ENCODE measurements at regions not wholly inside any gene's neighbourhood (a gene's known extent, or its start where the extent isn't known, plus 50 kb on each side); places are given as distances from the start of the nearest gene placed in this dataset.

DNA sequence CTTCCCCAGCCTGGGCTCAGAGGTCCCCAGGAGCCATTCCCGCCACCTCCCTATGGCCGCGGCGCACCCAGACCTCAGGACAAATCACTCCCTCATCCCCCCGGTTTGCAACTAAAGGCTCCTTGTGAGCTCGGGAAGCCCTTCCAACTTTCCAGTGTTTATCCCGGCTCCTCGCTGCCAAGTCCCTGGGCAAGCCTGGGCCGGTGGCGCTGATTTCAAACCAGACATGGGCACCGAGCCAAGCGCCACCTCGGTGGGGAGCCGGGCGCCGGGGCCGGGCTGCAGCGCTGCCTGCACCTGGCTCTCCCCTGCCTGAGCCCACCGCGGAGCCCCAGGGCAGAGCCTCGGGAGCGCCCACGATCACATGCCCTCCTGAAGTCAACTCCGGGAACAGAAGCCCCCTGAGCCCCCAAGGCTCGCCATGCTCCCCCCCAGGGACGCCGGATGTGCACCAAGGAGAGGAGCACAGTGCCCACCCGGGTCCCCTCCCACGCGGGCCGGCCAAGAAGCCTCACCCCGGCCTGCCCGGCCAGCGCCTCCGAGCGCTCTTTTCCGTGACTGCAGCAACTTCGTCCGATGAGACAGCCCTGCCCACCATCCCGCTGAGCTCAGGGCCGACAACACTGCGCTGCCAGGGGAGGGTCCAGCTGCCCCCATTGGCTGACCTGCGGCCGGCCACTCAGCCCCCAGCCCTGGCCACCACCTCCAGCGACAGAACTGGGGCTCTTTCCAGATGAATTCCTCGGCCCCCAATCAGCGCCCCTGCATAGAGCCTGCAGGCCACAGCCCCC, 50.0 kb downstream of the NCOR2 start:
- no peak overlapping the region for H3K4me3 ChIP-seq (ENCODE audit: low read depth, low read length, poor library complexity, severe bottlenecking)
- no peak overlapping the region for H3K4me2 ChIP-seq (ENCODE audit: low read length)
- no peaks in the 10 kb centered on the region for H4K20me1 ChIP-seq (ENCODE audit: insufficient read depth, low read length)
- no peak for DNase-seq (ENCODE audit: low spot score)
- intact Hi-C loops (cut with micrococcal nuclease; ENCODE audit: unreplicated experiment), result no loop called here
- H3K4me1 ChIP-seq (ENCODE audit: insufficient read depth, low read length, poor library complexity, severe bottlenecking), result no peaks in the 10 kb centered on the region
- ChIA-PET CTCF (ENCODE audit: unreplicated experiment) (no interaction called here), POLR2A (no interaction called here)
- H2AFZ ChIP-seq (ENCODE audit: low read length), result no peak overlapping the region
- no TSS peak for BruUV-seq (replicated peaks)
- H3K9me2 ChIP-seq (ENCODE audit: insufficient read depth, low read length), result no peaks in the 10 kb centered on the region
- no peak overlapping the region for H3K27ac ChIP-seq (ENCODE audit: low read depth, low read length, poor library complexity, severe bottlenecking)
- no peaks in the 10 kb centered on the region for H3K9me3 ChIP-seq (ENCODE audit: low read length)
- no peaks in the 10 kb centered on the region for H3K36me3 ChIP-seq (ENCODE audit: insufficient read depth, low read length)
- TF ChIP-seq, protein P1, sequence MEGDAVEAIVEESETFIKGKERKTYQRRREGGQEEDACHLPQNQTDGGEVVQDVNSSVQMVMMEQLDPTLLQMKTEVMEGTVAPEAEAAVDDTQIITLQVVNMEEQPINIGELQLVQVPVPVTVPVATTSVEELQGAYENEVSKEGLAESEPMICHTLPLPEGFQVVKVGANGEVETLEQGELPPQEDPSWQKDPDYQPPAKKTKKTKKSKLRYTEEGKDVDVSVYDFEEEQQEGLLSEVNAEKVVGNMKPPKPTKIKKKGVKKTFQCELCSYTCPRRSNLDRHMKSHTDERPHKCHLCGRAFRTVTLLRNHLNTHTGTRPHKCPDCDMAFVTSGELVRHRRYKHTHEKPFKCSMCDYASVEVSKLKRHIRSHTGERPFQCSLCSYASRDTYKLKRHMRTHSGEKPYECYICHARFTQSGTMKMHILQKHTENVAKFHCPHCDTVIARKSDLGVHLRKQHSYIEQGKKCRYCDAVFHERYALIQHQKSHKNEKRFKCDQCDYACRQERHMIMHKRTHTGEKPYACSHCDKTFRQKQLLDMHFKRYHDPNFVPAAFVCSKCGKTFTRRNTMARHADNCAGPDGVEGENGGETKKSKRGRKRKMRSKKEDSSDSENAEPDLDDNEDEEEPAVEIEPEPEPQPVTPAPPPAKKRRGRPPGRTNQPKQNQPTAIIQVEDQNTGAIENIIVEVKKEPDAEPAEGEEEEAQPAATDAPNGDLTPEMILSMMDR (conservative IDR thresholded peaks at IDR 0.05; ENCODE audit: low read length), result no peak
- TF ChIP-seq EZH2phosphoT487 (IDR thresholded peaks at IDR 0.05; ENCODE audit: borderline replicate concordance, low read depth, low read length), result no peak
- H3K79me2 ChIP-seq (ENCODE audit: insufficient read depth, low read depth, low read length), result no peaks in the 10 kb centered on the region

DNA sequence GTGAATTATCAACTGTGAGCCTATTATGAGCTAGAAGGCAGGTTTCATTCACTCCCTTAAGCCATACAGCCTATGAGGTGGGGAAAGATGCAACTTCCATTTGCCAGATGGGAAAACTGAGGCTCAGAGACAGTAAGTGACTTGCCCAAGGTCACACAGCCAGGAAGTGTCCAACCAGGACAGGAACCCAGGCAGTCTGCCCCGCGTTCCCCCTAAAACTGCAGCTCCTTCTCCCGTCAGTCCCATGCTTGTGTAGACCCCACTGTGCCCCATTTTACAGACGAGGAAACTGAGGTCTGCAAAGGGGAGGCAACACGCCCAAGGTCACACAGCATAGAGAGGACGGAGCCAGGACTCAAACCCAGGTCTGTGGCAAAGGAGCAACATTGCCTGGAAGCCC, 50.6 kb downstream of the NCOR2 start:
- BruUV-seq (replicated peaks), result no TSS peak
- H3K4me2 ChIP-seq (ENCODE audit: low read length), result no peak overlapping the region
- TF ChIP-seq, protein P1 (conservative IDR thresholded peaks at IDR 0.05; ENCODE audit: low read length), result no peak
- no peak for TF ChIP-seq EZH2phosphoT487 (IDR thresholded peaks at IDR 0.05; ENCODE audit: borderline replicate concordance, low read depth, low read length)
- no peaks in the 10 kb centered on the region for H3K9me2 ChIP-seq (ENCODE audit: insufficient read depth, low read length)
- H3K27ac ChIP-seq (ENCODE audit: low read depth, low read length, poor library complexity, severe bottlenecking), result no peak overlapping the region
- no peak overlapping the region for H2AFZ ChIP-seq (ENCODE audit: low read length)
- intact Hi-C loops (cut with micrococcal nuclease; ENCODE audit: unreplicated experiment), result no loop called here
- H3K36me3 ChIP-seq (ENCODE audit: insufficient read depth, low read length), result no peaks in the 10 kb centered on the region
- no peak overlapping the region for H3K4me3 ChIP-seq (ENCODE audit: low read depth, low read length, poor library complexity, severe bottlenecking)
- H3K4me1 ChIP-seq (ENCODE audit: insufficient read depth, low read length, poor library complexity, severe bottlenecking), result no peaks in the 10 kb centered on the region
- no peak for DNase-seq (ENCODE audit: low spot score)
- no peaks in the 10 kb centered on the region for H3K9me3 ChIP-seq (ENCODE audit: low read length)
- no peaks in the 10 kb centered on the region for H3K79me2 ChIP-seq (ENCODE audit: insufficient read depth, low read depth, low read length)
- ChIA-PET POLR2A (no interaction called here), CTCF (ENCODE audit: unreplicated experiment) (no interaction called here)
- H4K20me1 ChIP-seq (ENCODE audit: insufficient read depth, low read length), result no peaks in the 10 kb centered on the region

DNA sequence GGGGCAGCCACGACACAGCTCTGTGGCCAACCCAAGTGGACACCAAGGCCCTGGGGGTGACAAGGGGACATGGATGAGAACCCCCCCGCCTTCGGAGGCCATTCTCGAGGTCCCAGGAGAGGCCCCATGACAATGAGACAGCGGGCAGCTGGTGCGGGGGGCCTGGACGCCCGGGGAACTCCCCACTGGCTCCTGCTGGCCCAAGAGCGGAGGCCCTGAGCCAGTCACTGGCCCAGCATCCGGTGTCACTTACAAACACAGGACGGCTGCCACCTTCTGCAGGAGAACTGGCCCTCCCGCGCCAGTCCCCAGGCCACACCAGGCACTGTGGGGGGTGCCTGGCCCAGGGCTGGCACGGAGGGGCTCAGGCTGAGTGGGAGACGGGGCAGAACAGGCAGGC, 51.4 kb downstream of the NCOR2 start:
- no peak for DNase-seq (ENCODE audit: low spot score)
- intact Hi-C loops (cut with micrococcal nuclease; ENCODE audit: unreplicated experiment), result no loop called here
- Histone ChIP-seq H3K27ac (ENCODE audit: low read depth, low read length, poor library complexity, severe bottlenecking) (no peak overlapping the region), H3K9me3 (ENCODE audit: low read length) (no peaks in the 10 kb centered on the region), H3K4me3 (ENCODE audit: low read depth, low read length, poor library complexity, severe bottlenecking) (no peak overlapping the region), H3K9me2 (ENCODE audit: insufficient read depth, low read length) (no peaks in the 10 kb centered on the region), H3K79me2 (ENCODE audit: insufficient read depth, low read depth, low read length) (no peaks in the 10 kb centered on the region), H4K20me1 (ENCODE audit: insufficient read depth, low read length) (no peaks in the 10 kb centered on the region), H3K4me2 (ENCODE audit: low read length) (no peak overlapping the region), H3K36me3 (ENCODE audit: insufficient read depth, low read length) (no peaks in the 10 kb centered on the region), H2AFZ (ENCODE audit: low read length) (no peak overlapping the region), H3K4me1 (ENCODE audit: insufficient read depth, low read length, poor library complexity, severe bottlenecking) (no peaks in the 10 kb centered on the region)
- no TSS peak for BruUV-seq (replicated peaks)
- ChIA-PET POLR2A (no interaction called here), CTCF (ENCODE audit: unreplicated experiment) (no interaction called here)
- TF ChIP-seq EZH2phosphoT487 (IDR thresholded peaks at IDR 0.05; ENCODE audit: borderline replicate concordance, low read depth, low read length), result no peak
- TF ChIP-seq, protein P1 (conservative IDR thresholded peaks at IDR 0.05; ENCODE audit: low read length), result no peak

Data from OCI-LY7 (cell line).